Caki2 (cell line): ENCODE measurements at regions not wholly inside any gene's neighbourhood (a gene's known extent, or its start where the extent isn't known, plus 50 kb on each side); places are given as distances from the start of the nearest gene placed in this dataset.

Source experiments
- DNase-seq: peaks from one replicate; pipeline ENCODE4 v3.0.0-alpha.2; 2015; ENCODE audit warnings: low read depth
- in situ Hi-C: cut with HindIII; loops from 2 replicates; pipeline ENCODE4 v1.10.0; 2016; ENCODE audit warnings: low sequenced_read_pairs, low pct_unique_long_range_greater_than_20kb, mixed read lengths

DNA sequence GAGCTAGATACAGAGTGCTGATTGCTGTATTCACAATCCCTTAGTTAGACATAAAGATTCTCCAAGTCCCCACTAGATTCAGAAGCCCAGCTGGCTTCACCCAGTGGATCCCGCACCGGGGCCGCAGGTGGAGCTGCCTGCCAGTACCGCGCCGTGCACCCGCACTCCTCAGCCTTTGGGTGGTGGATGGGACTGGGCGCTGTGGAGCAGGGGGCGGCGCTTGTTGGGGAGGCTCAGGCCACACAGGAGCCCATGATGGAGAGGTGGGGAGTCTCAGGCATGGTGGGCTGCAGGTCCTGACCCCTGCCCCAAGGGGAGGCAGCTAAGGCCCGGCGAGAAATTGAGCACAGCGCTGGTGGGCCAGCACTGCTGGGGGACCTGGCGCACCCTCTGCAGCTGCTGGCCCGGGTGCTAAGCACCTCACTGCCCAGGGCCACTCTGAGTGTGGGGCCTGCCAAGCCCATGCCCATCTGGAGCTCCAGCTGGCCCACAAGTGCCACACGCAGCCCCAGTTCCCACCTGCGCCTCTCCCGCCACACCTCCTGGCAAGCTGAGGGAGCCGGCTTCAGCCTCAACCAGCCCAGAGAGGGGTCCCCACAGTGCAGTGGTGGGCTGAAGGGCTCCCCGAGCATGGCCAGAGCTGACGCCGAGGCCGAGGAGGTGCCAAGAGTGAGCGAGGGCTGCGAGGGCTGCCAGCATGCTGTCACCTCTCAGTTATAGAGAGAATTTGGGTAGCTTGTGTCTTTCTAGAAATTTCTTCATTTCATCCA is 417.6 kb downstream of the METTL15 start:
- DNase-seq: no peak
- in situ Hi-C loops: no loop called here

DNA sequence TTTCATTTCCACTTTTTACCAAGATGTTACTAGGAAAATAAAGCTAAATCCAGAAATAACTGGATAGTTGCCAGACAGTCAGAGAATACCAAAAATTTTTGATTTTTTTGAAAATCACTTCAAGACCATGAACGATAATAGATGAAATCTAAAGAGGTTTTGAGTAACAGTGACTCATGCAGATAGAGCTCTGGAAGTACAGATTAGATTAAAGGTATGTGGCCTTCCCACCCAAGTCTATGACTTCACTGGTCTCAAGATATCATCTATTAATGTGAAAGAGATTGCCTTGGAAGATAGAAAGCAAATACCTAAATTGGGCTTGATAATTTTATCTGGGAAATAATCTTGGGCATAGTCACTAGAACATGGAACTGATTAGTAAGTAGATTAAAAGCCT is 415.9 kb downstream of the METTL15 start:
- in situ Hi-C loops: no loop called here
- no peak for DNase-seq

DNA sequence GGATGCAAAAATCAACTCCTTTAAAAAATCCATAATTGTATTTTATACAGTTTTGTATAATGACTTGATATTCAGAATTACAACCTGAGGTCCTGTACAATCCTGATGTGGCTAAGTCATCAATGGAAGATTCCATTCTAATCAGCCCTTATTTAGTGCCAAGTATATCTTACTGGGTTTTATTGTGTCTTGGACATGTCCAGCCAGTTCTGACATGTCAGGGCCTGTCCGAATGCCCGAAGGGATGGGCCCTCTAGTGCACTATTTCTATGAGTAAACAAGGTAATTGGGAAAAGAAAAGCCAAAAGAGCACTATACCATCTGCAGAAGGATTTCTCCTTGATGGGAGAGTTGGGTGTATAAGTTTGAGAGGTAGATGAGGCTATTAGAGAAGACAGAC is 412.9 kb downstream of the METTL15 start:
- DNase-seq: no peak
- in situ Hi-C loops: no loop called here

DNA sequence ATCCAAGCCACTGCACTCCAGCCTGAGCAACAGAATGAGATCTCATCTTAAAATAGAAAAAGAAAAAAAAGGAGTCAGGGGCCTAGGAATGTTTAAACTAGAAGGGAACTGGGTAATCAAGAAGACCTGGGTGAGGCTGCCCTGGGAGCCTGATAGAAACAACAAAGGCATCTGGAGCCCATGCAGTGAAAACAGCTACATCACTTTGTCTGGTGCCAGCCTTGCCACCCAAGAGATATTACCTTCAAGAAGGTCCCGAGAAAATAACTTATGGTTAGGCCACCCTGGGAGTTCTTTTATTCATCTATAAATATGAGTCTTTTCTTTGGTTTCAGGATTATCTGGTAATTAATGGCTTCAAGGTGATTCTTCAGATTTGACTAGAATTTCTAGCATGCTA is 412.1 kb downstream of the METTL15 start:
- DNase-seq: no peak
- in situ Hi-C loops: no loop called here

DNA sequence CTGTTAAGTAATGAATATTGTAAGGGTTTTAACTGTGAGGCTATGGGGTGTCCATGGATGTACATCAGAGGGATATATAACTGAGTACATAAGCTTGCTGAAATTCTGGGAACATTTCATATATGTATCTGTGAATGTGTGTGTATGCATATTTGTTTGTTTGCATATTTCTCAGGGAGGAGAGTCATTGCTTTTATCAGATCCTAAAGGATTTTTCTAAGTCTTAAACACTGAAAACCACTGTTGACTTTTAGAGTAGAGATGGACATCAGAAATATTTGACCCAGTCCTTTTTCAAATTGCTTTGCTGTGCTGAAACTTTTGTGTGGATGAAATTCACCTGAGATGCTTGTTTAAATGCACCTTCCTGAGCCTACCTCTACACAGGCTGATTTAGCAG is 410.6 kb downstream of the METTL15 start:
- in situ Hi-C loops: no loop called here
- DNase-seq: no peak

DNA sequence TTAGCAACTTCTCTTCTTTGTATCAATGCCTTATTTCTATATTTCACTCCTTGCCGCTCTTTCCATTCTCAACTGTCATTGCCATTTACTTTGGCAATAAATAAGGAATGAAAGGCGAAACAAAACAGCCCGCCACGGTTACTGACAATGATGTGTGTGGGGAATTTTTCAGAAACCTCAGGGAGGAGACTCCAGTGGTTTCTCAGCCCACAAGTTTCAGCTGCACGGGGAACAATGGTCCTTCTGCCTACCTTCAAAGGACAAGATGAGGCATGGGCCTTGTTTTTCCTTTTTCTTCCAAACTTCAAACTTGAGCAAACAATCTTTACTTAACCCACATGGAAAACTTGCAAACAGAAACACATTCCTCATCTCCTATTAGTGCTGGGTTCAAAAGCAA is 409.4 kb downstream of the METTL15 start:
- in situ Hi-C loops: no loop called here
- DNase-seq: no peak

DNA sequence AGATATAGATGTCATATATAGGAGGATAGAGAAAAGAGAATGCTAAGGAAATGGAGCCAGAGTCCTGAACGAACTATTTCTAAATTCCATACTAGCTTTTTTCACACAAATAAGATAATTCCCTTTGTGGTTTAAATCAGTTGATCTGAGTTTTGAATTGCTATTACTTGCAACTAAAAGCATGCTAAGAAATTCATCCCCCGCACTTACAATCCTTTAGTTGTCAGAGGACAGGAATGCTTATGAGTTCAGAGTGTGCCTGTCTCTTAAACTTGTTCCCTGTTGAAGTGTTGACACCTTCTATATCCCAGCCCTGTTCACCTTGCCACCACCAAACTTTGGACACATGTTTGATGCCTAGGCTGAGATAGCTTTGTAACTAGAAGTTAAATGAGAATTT is 406.2 kb downstream of the METTL15 start:
- DNase-seq: no peak
- in situ Hi-C loops: no loop called here

DNA sequence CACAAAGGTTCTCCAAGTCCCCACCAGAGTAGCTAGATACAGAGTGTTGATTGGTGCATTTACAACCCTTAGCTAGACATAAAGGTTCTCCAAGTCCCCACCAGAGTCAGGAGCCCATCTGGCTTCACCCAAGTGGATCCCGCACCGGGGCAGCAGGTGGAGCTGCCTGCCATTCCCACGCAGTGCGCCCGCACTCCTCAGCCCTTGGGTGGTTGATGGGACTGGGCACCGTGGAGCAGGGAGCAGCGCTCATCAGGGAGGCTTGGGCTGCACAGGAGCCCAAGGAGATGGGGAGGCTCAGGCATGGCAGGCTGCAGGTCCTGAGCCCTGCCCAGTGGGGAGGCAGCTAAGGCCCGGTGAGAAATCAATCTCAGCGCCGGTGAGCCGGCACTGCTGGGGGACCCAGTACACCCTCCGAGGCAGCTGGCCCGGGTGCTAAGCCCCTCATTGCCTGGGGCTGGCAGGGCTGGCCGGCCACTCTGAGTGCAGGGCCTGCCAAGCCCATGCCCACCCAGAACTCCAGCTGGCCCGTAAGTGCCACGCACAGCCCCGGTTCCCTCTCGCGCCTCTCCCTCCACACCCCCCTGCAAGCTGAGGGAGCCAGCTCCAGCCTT is 404.1 kb downstream of the METTL15 start:
- in situ Hi-C loops: no loop called here
- no peak for DNase-seq

DNA sequence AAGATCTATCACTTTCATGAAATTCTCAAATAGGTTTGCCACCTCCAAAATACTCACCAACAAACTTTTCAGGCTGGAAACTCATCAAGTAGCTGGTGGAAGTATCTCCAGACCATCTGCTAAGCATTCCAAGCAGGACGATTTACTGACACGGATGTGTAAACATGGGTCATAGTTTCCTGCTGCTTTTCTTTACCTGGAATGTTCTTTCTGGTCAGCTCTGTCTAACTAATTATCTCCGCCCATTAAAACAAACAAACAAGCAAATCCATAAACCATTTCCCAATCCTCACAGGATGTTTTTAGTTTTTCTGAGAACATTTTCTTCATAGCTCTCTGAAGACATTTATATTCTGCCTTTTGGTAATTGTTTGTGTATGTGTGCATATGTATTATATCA is 397.0 kb downstream of the METTL15 start:
- no peak for DNase-seq
- in situ Hi-C loops: no loop called here

DNA sequence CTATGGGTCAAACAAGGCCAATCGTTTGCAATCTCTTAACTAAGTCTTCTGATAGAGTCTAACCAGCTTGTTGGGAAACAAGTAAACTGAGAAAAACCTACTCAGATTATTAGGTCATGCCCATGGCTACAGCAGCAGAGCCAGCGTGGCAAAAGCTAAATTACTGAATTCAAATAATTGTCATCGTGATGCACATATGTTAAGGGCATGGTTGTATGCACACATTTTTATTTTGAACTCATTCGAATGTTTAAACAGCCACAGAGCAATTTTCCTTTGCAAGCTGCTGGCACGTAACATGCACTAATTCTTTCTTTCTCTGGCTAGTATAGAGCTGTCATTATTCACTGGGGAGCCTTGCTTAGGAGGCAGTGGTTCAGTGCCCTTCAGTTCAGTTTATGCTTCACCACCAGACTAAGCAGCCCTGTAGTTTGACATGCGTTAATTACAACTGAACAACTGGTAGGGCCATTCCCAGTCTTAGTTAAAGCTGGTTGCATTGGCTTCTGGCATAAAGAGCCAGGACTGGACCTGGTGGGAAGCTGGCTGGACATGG is 396.4 kb downstream of the METTL15 start:
- in situ Hi-C loops: no loop called here
- no peak for DNase-seq

DNA sequence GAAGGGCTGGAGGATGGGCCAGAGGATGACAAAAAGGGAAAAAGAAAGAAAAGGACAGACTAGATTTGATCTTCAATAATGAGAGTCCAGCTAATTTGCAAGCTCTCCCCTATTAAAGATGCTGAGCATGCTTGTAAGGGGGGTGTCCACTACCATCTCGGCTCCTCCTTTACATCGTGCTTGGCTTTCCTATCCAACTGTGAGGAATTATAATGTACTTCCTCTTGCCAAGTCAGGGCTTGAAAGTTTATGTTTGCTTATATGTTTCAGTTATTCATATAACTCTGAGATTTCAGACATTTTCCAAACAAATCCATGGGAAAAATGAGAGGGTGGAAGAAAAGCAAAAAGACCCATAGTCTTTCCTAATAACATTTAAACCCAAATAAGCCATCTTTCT is 387.1 kb downstream of the METTL15 start:
- in situ Hi-C loops: no loop called here
- DNase-seq: no peak

DNA sequence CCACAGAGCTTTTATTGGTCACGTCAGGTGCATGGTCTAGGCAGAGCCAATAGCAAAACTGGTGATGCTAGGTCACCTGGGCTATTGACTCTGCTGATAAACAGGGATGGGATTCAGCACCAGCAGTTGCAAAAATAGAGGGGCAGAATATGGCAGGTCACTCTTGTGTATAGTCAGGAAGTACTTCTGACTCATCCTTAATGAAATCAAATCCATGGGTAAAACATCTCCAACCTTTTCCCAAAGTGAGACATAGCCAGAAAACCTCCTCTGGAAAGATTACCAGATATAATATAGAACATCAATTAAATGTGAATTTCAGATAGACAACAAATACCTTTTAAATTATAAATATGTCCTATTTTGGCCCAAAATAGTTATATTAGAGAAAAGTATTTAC is 383.2 kb downstream of the METTL15 start:
- in situ Hi-C loops: no loop called here
- no peak for DNase-seq

DNA sequence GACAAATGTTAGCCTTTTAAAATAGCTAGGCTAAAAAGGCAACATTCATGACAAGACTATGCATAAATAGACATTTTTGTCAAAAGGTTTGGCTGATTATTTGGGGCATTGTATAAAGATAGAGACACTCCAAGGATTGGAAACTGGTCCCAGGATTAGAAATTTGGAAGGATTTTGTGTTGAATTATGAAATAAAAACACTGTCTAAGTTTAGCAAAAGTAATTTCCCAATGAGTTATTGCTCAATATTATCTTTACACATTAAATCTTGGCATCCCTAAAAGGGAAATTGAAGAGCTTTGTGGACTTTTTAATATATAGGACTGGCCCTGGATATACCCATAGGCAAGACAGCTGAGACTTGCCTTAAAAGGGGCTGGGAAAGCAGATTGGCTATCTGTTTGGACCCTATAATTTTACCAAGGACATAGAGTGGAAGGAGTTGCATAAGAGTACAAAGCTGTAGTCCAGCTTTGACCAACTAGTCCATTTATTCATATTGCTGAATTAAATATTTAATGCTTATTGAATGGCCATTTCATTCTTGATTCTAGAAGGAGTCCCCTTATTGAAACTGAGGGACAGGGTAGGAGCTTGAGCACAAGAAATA is 382.7 kb downstream of the METTL15 start:
- no peak for DNase-seq
- in situ Hi-C loops: no loop called here

DNA sequence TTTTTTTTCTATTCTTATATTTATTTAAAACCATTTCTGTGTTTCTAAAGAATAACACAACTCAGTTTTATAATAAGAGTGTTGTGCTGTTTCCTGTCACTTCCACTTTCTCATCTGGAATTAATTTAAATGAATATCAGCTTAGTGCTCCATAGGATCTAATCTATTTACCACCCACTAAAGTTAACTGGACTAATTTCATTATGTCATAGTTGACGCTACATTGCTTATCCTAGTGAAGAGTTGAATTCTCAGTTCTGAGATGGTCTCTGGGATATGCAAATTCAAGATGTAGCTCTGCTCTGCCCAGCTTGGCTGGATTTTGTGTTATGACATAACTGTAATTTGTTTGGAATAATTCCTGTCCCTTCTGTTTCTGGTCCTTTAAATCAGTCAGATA is 380.1 kb downstream of the METTL15 start:
- DNase-seq: no peak
- in situ Hi-C loops: no loop called here

DNA sequence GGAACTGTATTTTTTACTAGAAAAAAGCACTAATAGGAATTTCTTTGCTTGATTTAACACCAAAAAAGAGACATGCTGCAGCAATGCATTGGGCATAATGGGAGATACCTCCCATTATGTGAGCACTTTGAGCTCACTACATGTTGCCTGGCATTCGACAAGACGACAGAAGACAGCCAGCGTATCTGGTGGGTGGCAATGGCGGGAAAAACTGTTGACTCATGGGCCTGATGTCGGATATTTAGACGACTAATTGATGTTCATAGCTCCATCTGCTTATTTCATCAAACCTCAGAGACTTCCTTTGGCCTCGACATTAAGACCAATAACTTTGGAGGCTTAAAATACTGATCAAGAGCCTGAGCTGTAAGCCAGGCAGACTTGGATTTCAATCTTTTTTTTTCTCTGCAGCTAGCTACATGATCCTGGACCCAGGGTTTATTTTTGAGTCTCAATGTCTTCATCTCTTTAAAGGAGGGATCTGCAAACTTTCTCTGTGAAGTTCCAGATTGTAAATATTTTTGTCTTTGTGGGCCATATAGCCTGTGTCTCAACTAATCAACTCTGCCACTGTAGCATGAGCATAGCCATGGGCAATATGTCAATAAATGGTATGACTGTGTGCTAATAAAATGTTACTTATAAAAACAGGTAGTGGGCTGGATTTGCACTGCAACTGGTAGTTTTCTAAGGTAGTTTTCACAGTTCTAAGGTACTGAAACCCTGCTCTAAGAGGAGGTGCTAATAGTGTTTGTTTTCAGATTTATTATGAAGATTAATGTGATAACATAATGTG is 375.1 kb downstream of the METTL15 start:
- in situ Hi-C loops: no loop called here
- DNase-seq: no peak

DNA sequence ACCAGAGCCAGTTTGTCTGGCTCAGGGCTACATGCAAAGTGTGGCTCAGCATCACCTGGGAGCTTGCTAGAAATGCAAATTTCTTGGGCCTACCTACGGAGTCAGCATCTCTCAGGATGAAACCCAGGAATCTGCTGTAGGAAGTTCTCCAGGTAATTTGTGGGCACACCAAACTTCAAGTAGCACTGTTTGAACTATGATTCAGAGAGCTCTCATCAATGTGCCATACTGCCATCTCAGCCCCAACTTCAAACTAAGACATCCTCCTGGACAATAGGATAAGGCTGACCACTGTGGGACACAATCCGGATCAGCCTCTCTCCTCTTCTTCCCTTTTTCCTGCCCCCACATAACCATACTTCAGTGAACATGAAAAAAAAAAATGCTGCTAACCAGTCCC is 374.5 kb downstream of the METTL15 start:
- no peak for DNase-seq
- in situ Hi-C loops: no loop called here

DNA sequence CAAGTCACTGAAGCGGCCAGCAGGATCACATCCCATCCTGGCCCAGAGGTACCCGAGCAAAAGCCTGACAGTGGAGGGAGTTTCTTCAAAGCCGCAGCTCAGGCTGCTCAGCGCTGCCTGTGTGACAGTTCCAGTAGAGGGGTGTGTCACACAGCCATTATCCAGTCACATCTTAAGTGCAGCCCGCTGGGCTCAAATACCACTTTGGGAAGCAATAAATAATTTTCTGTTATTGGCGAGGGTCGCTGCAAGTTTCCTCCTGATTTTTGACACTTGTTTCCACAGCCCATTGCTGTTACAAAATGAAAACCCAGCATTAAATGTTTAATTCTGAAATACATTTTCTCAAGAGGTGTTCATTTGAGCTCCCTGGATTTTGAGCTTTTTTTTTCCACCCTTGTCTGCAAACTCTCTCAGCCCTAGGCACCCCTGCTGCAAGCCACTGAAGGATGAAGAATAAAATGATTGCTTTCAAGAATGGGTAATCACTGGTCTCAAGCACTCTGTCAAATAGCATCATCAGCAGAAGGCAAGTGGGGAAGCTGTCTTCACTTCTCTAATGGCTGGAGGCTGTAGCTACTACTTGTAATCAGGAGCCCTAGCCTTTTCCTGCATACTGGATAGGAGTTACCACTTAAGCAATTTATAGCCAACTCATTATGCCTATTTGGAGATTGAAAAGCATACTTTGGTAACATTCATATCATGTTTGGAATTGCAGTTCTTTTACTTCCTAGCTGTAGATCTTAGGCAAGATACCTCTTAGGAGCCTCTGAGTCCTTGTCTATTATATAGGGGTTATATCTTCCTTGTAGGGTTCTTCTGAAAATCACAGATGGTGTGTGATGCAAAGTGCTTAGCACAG is 373.7 kb downstream of the METTL15 start:
- DNase-seq: no peak
- in situ Hi-C loops: no loop called here

DNA sequence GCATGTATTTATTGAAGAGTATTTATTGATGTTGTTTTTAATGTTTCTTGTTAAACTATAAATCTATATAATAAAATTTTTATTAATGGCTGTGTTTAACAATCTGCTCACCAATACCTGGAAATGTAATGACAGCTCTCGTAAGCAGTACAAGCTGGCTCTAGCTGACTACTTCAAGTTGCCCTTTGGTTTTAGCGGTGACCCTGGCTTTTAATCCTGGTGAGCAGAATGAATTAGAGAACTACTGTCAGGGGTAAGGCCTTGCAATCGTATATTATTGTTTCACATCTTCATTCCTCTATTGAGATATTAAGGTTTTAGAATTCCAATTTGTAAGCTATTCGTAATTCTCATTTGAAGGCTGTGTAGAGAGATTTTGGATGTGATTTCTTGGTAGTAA is 372.2 kb downstream of the METTL15 start:
- no peak for DNase-seq
- in situ Hi-C loops: no loop called here
